ENCODE measurements at regions not wholly inside any gene's neighbourhood (a gene's known extent, or its start where the extent isn't known, plus 50 kb on each side); places are given as distances from the start of the nearest gene placed in this dataset.

DNA sequence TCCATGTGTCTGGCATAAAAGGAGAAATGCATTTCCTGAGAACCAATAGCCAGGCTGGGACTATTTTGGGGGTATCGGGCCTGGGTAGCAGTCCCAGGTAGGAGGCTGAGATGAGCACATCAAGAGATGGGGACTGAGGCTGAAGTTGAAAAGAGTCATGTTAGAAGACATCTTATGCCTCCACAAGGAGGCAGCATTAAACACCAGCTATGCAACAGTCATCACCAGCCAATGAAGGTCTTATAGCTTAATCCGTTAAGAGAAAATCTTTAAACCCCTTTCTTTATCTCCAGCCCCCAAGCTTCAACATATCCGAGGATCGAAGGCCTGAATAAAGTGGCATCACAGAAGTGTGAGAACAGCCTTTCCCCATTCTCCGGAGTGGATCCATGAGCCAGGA, 640.7 kb upstream of the PTBP2 start:
- no peak for DNase-seq (ENCODE audit: low read depth)
- TF ChIP-seq CTCF (IDR thresholded peaks at IDR 0.05; ENCODE audit: insufficient read depth, low read depth, low read length): no peak
- no peak overlapping the region for H3K4me3 ChIP-seq (ENCODE audit: low read depth, low read length)

DNA sequence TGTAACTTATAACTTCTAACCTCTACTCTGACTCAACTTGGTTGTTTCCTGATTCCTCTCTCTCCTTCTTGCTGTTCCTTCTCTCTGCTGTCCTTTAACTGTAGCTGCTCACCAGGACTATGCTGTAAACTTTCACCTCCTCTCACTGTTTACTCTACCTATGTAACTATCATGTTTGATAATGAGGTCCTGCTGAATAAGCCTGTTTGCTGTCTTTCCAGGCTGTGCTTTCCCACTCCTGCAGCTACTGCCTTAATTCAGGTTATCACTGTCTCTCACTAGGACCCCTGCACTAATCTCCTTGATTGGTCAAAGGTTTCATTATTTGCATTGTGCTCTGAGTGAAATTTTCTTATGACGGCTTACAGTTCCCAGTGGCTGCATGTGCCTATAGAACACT, 633.9 kb upstream of the PTBP2 start:
- no peak for DNase-seq (ENCODE audit: low read depth)
- no peak overlapping the region for H3K4me3 ChIP-seq (ENCODE audit: low read depth, low read length)
- no peak for TF ChIP-seq CTCF (IDR thresholded peaks at IDR 0.05; ENCODE audit: insufficient read depth, low read depth, low read length)

DNA sequence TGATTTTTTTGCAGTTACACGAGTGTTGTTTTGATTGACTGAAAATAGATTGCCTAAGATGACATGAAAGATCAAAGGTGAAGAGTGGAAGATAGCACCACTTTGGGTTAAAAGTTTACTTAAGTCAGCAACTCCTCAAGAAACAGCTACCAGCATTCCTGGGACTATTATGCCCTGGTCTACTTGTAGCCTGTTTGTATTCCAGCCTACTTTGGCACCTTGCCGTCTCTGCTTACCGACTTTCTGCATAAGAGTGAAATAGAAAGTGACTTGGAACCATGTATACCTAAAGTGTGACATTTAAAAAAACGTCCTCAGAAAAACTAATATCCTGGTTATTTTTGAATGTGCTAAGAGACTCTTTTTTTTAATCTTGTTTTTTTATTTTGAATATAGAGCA, 631.5 kb upstream of the PTBP2 start:
- no peak for DNase-seq (ENCODE audit: low read depth)
- no peak for TF ChIP-seq CTCF (IDR thresholded peaks at IDR 0.05; ENCODE audit: insufficient read depth, low read depth, low read length)
- H3K4me3 ChIP-seq (ENCODE audit: low read depth, low read length): no peak overlapping the region

DNA sequence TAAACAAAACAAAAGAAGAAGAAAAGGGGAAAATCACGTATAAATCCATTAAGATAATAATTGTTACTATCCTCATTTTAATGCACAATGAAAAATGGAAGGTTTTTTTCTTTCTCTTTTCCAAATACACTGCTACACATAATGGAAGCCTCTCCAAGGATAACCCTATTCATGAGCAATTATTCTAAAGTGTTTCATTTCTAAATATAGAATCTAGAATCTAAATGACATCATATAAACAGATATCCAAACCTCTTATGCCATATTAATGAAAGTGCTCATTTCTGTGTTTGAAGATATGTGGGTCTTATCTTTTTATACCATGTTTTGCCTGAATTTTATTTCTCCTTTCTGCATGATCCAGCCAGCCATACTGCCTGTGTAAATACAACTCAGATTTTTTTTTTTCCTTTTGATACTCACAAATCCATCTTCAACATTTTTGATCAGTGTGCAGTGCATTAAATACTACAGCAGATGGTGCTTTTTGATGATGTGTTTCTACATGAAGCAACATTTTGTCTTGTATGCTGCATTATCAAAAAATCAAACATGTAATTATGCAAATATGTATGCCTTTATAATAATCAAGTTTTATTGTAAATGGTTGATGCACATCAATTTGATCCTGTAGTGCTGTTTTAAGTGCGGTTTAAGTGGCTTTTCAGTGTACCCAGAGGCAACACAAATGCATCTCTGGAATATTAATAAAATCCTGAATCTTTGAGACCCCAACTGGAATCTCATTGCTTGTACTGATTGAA, 625.6 kb upstream of the PTBP2 start:
- H3K4me3 ChIP-seq (ENCODE audit: low read depth, low read length): no peak overlapping the region

GRCh38 chr1:96096613-96097321, 624.8 kb upstream of the PTBP2 start:
- no peak for DNase-seq (ENCODE audit: low read depth)
- H3K4me3 ChIP-seq (ENCODE audit: low read depth, low read length): no peak overlapping the region
- no peak for TF ChIP-seq CTCF (IDR thresholded peaks at IDR 0.05; ENCODE audit: insufficient read depth, low read depth, low read length)

More for the DNA sequence above, 625.6 kb upstream of the PTBP2 start:
- DNase-seq (ENCODE audit: low read depth): no peak
- no peak for TF ChIP-seq CTCF (IDR thresholded peaks at IDR 0.05; ENCODE audit: insufficient read depth, low read depth, low read length)

DNA sequence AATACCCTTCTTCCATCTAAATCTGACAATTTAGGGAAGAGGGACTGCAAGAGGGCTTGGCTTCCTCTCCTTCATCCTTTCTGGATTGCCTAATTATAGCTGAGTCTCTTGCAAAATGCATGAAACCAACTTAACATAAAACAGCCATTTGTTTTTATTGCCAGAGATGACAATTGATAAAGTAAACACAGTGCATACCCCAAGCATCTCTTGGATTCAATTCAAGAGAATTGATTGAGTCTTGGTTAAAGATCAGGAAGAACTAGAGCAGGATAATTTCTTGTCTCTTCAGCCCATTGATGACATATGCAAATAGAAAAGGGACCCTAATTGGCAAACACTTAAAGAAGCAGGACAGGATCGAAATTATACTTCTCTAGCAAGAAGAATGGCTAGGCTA, 617.1 kb upstream of the PTBP2 start:
- TF ChIP-seq CTCF (IDR thresholded peaks at IDR 0.05; ENCODE audit: insufficient read depth, low read depth, low read length): no peak
- no peak overlapping the region for H3K4me3 ChIP-seq (ENCODE audit: low read depth, low read length)
- DNase-seq (ENCODE audit: low read depth): no peak
